Activated B cell treated with CpG ODN at 0.5 μM for 24 hours (primary cell): ENCODE measurements at regions not wholly inside any gene's neighbourhood (a gene's known extent, or its start where the extent isn't known, plus 50 kb on each side); places are given as distances from the start of the nearest gene placed in this dataset.

Source experiments
- ATAC-seq: fragments of 200-7000 bp; cut with Tn5 transposase; one replicate; pipeline ENCODE4 v1.10.0; 2021; ENCODE audit warnings: low read depth, mild to moderate bottlenecking, moderate library complexity
- CTCF ChIA-PET: fragments of 350-600 bp; sonication (Branson Sonifier 250); formaldehyde crosslinking; loops from one replicate; lab custom pipeline; 2021; ENCODE audit warnings: antibody characterized with exemption; lab: Charles Lee
- POLR2A ChIA-PET: fragments of 350-600 bp; sonication (Branson Sonifier 250); formaldehyde crosslinking; loops from one replicate; lab custom pipeline; 2021; ENCODE audit warnings: antibody characterized with exemption; lab: Charles Lee
- DNase-seq: peaks from one replicate; pipeline ENCODE4 v3.0.0; 2022
- H3K27ac Mint-ChIP-seq: one replicate; pipeline ENCODE4 v1.8.0; 2020; ENCODE audit warnings: mixed read lengths
- H3K27me3 Mint-ChIP-seq: one replicate; pipeline ENCODE4 v1.8.0; 2021; ENCODE audit warnings: mixed read lengths
- H3K36me3 Mint-ChIP-seq: one replicate; pipeline ENCODE4 v1.8.0; 2021; ENCODE audit warnings: low read depth, mixed read lengths
- H3K4me1 Mint-ChIP-seq: one replicate; pipeline ENCODE4 v1.8.0; 2021; ENCODE audit warnings: mixed read lengths
- H3K4me3 Mint-ChIP-seq: one replicate; pipeline ENCODE4 v1.8.0; 2020; ENCODE audit warnings: mild to moderate bottlenecking, mixed read lengths
- H3K9me3 Mint-ChIP-seq: one replicate; pipeline ENCODE4 v1.8.0; 2020; ENCODE audit warnings: mixed read lengths
- intact Hi-C: fragments of 100-400 bp; cut with micrococcal nuclease; formaldehyde crosslinking; loops from one replicate; pipeline ENCODE4 v1.15.1; 2024
- TF ChIP-seq, protein P1 (sequence below): fragments of 200-600 bp; IDR thresholded peaks from one replicate; pipeline ENCODE4 v1.8.0; 2022; ENCODE audit warnings: antibody characterized with exemption, mild to moderate bottlenecking

DNA sequence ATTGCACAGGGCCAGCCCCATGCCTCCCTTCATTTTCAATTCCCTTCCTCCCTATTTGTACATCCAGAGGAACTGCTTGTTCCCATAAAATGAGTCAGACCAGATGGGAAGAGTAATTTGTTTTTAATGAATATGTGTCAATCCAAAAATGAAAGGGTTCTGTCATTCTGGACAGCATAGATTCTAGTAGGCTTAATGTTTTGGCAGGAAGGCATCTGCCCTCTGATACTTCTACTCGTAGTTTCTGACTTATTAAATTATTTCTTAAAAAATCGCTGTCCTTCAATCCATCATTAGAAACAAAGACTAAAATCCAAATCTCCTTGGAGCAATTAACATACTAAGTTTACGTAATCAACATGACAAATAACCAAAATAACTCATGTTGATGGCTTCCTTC lies 665.5 kb downstream of the TENT5A start:
- ATAC-seq, result no peak
- no peak overlapping the region for H3K4me3 Mint-ChIP-seq
- CTCF ChIA-PET, result no interaction called here
- intact Hi-C loops, result no loop called here
- no peaks in the 10 kb centered on the region for H3K27me3 Mint-ChIP-seq
- TF ChIP-seq, protein P1, sequence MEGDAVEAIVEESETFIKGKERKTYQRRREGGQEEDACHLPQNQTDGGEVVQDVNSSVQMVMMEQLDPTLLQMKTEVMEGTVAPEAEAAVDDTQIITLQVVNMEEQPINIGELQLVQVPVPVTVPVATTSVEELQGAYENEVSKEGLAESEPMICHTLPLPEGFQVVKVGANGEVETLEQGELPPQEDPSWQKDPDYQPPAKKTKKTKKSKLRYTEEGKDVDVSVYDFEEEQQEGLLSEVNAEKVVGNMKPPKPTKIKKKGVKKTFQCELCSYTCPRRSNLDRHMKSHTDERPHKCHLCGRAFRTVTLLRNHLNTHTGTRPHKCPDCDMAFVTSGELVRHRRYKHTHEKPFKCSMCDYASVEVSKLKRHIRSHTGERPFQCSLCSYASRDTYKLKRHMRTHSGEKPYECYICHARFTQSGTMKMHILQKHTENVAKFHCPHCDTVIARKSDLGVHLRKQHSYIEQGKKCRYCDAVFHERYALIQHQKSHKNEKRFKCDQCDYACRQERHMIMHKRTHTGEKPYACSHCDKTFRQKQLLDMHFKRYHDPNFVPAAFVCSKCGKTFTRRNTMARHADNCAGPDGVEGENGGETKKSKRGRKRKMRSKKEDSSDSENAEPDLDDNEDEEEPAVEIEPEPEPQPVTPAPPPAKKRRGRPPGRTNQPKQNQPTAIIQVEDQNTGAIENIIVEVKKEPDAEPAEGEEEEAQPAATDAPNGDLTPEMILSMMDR, result no peak
- H3K9me3 Mint-ChIP-seq, result no peaks in the 10 kb centered on the region
- POLR2A ChIA-PET, result no interaction called here
- H3K4me1 Mint-ChIP-seq, result no peaks in the 10 kb centered on the region
- no peak for DNase-seq
- no peaks in the 10 kb centered on the region for H3K36me3 Mint-ChIP-seq
- no peak overlapping the region for H3K27ac Mint-ChIP-seq

DNA sequence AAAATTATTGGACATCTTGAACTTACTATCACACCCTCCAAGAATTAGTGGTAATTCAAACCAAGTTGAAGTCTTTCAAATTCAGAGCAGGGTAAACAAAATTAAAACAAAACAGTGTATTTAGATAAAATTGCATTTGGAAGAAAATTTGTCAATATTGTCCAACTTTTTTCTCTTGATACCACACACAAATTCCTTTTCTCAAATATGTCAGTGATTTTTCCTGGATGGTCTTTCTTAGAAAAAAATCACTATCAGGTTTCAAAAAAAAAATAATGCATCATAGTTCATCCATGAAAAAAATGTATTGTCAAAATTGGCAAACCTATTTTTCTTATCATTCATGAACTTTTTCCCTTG lies 667.1 kb downstream of the TENT5A start:
- no peaks in the 10 kb centered on the region for H3K36me3 Mint-ChIP-seq
- ATAC-seq, result no peak
- H3K4me3 Mint-ChIP-seq, result no peak overlapping the region
- H3K27ac Mint-ChIP-seq, result no peak overlapping the region
- no peak for DNase-seq
- CTCF ChIA-PET, result no interaction called here
- intact Hi-C loops, result no loop called here
- H3K27me3 Mint-ChIP-seq, result no peaks in the 10 kb centered on the region
- POLR2A ChIA-PET, result no interaction called here
- TF ChIP-seq, protein P1, result no peak
- H3K9me3 Mint-ChIP-seq, result no peaks in the 10 kb centered on the region
- H3K4me1 Mint-ChIP-seq, result no peaks in the 10 kb centered on the region

DNA sequence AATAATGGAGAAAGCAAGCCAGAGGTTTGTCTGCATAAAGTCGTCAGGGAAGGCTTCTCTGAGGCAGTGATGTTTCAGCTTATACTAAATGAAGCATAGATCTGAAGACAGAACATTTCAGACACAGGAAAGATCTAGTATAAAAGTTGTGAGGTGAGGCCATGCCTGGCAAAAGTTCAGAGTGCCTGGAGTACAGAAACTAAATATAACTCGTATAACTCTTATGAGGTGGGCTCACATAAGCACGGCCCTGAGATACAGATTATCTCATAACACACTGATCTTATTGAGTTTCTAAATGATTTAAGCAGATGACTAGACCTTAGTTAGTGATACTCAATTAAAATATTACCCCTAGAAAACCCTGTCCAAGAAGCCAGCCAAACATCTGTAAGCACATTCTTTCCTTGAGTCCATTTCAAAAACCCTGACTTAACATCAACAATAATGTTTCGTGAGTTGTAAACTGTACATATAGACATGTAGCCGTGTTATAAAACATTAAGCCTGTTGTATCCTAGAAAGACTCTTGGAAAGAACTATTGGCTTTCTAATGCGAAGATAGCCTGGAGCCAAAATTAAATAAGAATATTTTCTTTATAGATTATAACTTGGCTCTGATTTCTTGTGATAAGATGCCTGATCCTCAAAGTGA lies 667.6 kb downstream of the TENT5A start:
- no peak for DNase-seq
- H3K36me3 Mint-ChIP-seq, result no peaks in the 10 kb centered on the region
- TF ChIP-seq, protein P1, result no peak
- ATAC-seq, result no peak
- H3K4me1 Mint-ChIP-seq, result no peaks in the 10 kb centered on the region
- H3K4me3 Mint-ChIP-seq, result no peak overlapping the region
- H3K27ac Mint-ChIP-seq, result no peak overlapping the region
- intact Hi-C loops, result no loop called here
- H3K9me3 Mint-ChIP-seq, result no peaks in the 10 kb centered on the region
- H3K27me3 Mint-ChIP-seq, result no peaks in the 10 kb centered on the region
- ChIA-PET POLR2A (no interaction called here), CTCF (no interaction called here)

DNA sequence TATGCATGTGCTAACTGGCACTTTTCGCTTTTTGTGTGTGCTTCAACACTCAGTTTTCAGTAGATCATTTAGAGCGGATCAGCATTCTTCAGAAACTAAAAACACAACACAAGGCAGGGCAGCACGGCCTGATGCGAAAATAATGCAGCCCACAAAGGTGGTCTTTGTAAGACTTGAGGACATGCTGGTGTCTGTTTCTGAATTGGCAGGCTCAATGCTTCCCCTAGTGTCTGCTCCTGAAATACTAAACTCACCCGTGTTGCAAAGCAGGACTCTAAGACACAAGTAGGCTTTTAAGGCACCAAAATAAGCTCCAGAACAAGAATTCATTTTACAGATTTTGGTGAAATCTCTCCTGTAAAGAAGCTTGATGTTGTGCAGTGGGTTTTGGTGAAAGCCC lies 676.5 kb downstream of the TENT5A start:
- TF ChIP-seq, protein P1, result no peak
- no peaks in the 10 kb centered on the region for H3K27me3 Mint-ChIP-seq
- ATAC-seq (no peak), DNase-seq (no peak)
- H3K4me1 Mint-ChIP-seq, result no peaks in the 10 kb centered on the region
- ChIA-PET POLR2A (no interaction called here), CTCF (no interaction called here)
- no peak overlapping the region for H3K27ac Mint-ChIP-seq
- no peaks in the 10 kb centered on the region for H3K9me3 Mint-ChIP-seq
- intact Hi-C loops, result no loop called here
- H3K36me3 Mint-ChIP-seq, result no peaks in the 10 kb centered on the region
- no peak overlapping the region for H3K4me3 Mint-ChIP-seq

DNA sequence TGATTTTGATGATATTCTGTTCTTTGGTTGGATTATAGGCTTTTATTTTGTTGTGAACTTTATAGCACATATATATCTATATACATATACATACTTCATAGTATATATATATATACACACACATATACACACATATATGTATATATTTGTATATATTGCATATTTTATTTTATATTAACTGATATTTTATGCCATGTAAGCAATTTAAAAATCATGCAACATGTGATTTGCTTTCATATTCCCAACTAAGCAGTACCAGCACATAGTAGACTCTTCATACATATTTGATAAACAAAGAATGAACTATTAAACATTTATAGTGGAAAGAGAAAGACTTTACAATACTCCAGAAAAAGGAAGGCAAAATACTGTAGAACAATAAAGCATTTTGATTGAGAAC lies 679.2 kb downstream of the TENT5A start:
- Mint-ChIP-seq H3K27me3 (no peaks in the 10 kb centered on the region), H3K27ac (no peak overlapping the region), H3K9me3 (peaks cover 2% of the 10 kb centered on the region), H3K4me1 (no peaks in the 10 kb centered on the region), H3K36me3 (no peaks in the 10 kb centered on the region), H3K4me3 (no peak overlapping the region)
- ChIA-PET POLR2A (no interaction called here), CTCF (no interaction called here)
- DNase-seq, result no peak
- TF ChIP-seq, protein P1, result no peak
- no peak for ATAC-seq
- intact Hi-C loops, result no loop called here
